Small intestine (tissue), 7 donors: ENCODE measurements at regions not wholly inside any gene's neighbourhood (a gene's known extent, or its start where the extent isn't known, plus 50 kb on each side); places are given as distances from the start of the nearest gene placed in this dataset.

ENCODE experiments used
- DNase-seq, 2 donors: peaks; one replicate each; pipeline versions ENCODE4 v3.0.0 to v3.0.0-alpha.2; 2013
- FAIRE-seq: peaks from 2 replicates; lab custom pipeline; 2012; peaks lifted over from hg19 to GRCh38; lab: Jason Lieb, UNC
- H3K27ac ChIP-seq, 3 donors: one replicate each; pipeline ENCODE4 v1.5.1; 2013; ENCODE audit warnings: low read length in 2 of 3, mild to moderate bottlenecking in 2 of 3, control low read depth in 1 of 3, inconsistent platforms in 1 of 3, low read depth in 1 of 3, moderate library complexity in 1 of 3
- H3K27me3 ChIP-seq, 3 donors: one replicate each; pipeline ENCODE4 v1.6.1; 2013; ENCODE audit warnings: low read length in 3 of 3, inconsistent platforms in 1 of 3; ENCODE audit not compliant: control insufficient read depth in 3 of 3, insufficient read depth in 3 of 3
- H3K36me3 ChIP-seq, 3 donors: one replicate each; pipeline ENCODE4 v1.6.1; 2013; ENCODE audit warnings: low read length in 3 of 3, inconsistent platforms in 1 of 3, low read depth in 1 of 3, mild to moderate bottlenecking in 1 of 3, moderate library complexity in 1 of 3; ENCODE audit not compliant: control insufficient read depth in 3 of 3, insufficient read depth in 2 of 3
- H3K4me1 ChIP-seq, 3 donors: one replicate each; pipeline ENCODE4 v1.6.1; 2013; ENCODE audit warnings: low read length in 2 of 3, inconsistent platforms in 1 of 3, low read depth in 1 of 3, mild to moderate bottlenecking in 1 of 3, moderate library complexity in 1 of 3; ENCODE audit not compliant: control insufficient read depth in 3 of 3, insufficient read depth in 2 of 3
- H3K4me3 ChIP-seq, 3 donors: one replicate each; pipeline ENCODE4 v1.5.1; 2013; ENCODE audit warnings: low read length in 3 of 3, control low read depth in 1 of 3, inconsistent platforms in 1 of 3, low read depth in 1 of 3, mild to moderate bottlenecking in 1 of 3, moderate library complexity in 1 of 3
- H3K9me3 ChIP-seq, 2 donors: one replicate each; pipeline ENCODE4 v1.6.1; 2013; ENCODE audit warnings: low read depth in 1 of 2, low read length in 1 of 2; ENCODE audit not compliant: control insufficient read depth in 2 of 2, insufficient read depth in 1 of 2
- WGBS, 3 donors: extraction: QIAGEN DNeasy Blood & Tissue Kit; methylation state at CpG; one replicate each; pipeline ENCODE4 v1.1.7; 2013; 5-methylcytosine and 5-hydroxymethylcytosine counted together
- donor health status: healthy with polysubstance abuse.
- donor health status: control.
- donor health status: control.
- donor health status: Bipolar disorder and iron deficiency.
- donor health status: healthy.

- no peak overlapping the region for H3K4me3 ChIP-seq
- no peak for FAIRE-seq
- H3K4me1 ChIP-seq = peaks cover 0 to 6% (median 0%) of the 10 kb centered on the region in 3 donors
- 79 to 95% (median 86%) methylated on average over 4 of the region's 4 CpGs for WGBS, 3 donors
- no peaks in the 10 kb centered on the region for H3K9me3 ChIP-seq
- no peaks in the 10 kb centered on the region for H3K36me3 ChIP-seq
- no peaks in the 10 kb centered on the region for H3K27me3 ChIP-seq
- peak overlapping the region in 1 of 3 donors; percentile 24 for H3K27ac ChIP-seq
- no peak for DNase-seq
Measured at GRCh38 chr5:67289763-67290521, 93.3 kb upstream of the CD180 start.

GRCh38 chr5:67287510-67288268 is 91.1 kb upstream of the CD180 start:
- WGBS, 3 donors = 68 to 76% (median 71%) methylated on average over 3 of the region's 3 CpGs
- Histone ChIP-seq H3K9me3 (no peaks in the 10 kb centered on the region), H3K27ac (no peak overlapping the region), H3K27me3 (no peaks in the 10 kb centered on the region), H3K36me3 (no peaks in the 10 kb centered on the region), H3K4me3 (no peak overlapping the region), H3K4me1 (peaks cover 0 to 13% (median 3%) of the 10 kb centered on the region in 3 donors)
- no peak for DNase-seq
- no peak for FAIRE-seq

GRCh38 chr5:67286006-67286405 is 89.4 kb upstream of the CD180 start:
- FAIRE-seq = no peak

GRCh38 chr5:67283988-67284487 is 87.4 kb upstream of the CD180 start:
- FAIRE-seq (no peak), DNase-seq (peak; percentile 30 to 86)
- H3K36me3 ChIP-seq = no peaks in the 10 kb centered on the region
- H3K9me3 ChIP-seq = peaks cover 0 to 8% of the 10 kb centered on the region in 2 donors
- H3K4me3 ChIP-seq = no peak overlapping the region
- peak overlapping the region in 2 of 3 donors; percentile 11 to 47 for H3K27ac ChIP-seq
- 32 to 67% (median 46%) methylated on average over 4 of the region's 4 CpGs for WGBS, 3 donors
- H3K4me1 ChIP-seq = peaks cover 0 to 13% (median 3%) of the 10 kb centered on the region in 3 donors
- no peaks in the 10 kb centered on the region for H3K27me3 ChIP-seq

More at GRCh38 chr5:67286006-67286405, 89.4 kb upstream of the CD180 start:
- 72 to 80% (median 77%) methylated on average over 4 of the region's 4 CpGs for WGBS, 3 donors
- Histone ChIP-seq H3K36me3 (no peaks in the 10 kb centered on the region), H3K4me1 (peaks cover 0 to 13% (median 3%) of the 10 kb centered on the region in 3 donors), H3K27me3 (no peaks in the 10 kb centered on the region), H3K9me3 (no peaks in the 10 kb centered on the region), H3K4me3 (no peak overlapping the region), H3K27ac (no peak overlapping the region)
- DNase-seq = no peak

GRCh38 chr5:67283275-67283987 is 86.8 kb upstream of the CD180 start:
- Histone ChIP-seq H3K27ac (peak overlapping the region in 2 of 3 donors; percentile 11 to 47), H3K4me3 (no peak overlapping the region), H3K4me1 (peaks cover 0 to 13% (median 3%) of the 10 kb centered on the region in 3 donors), H3K9me3 (peaks cover 0 to 14% of the 10 kb centered on the region in 2 donors), H3K36me3 (no peaks in the 10 kb centered on the region), H3K27me3 (no peaks in the 10 kb centered on the region)
- FAIRE-seq = no peak
- DNase-seq = peak in 1 of 2 donors; percentile 74
- WGBS, 3 donors = 69 to 80% (median 80%) methylated on average over 7 of the region's 7 CpGs

GRCh38 chr5:67281874-67282273 is 85.3 kb upstream of the CD180 start:
- peaks cover 0 to 18% of the 10 kb centered on the region in 2 donors for H3K9me3 ChIP-seq
- no peak overlapping the region for H3K4me3 ChIP-seq
- H3K27me3 ChIP-seq = no peaks in the 10 kb centered on the region
- H3K36me3 ChIP-seq = no peaks in the 10 kb centered on the region
- no peak for DNase-seq
- WGBS, 3 donors = 79 to 94% (median 81%) methylated on average over 2 of the region's 2 CpGs
- no peak for FAIRE-seq
- peaks cover 0 to 7% (median 3%) of the 10 kb centered on the region in 3 donors for H3K4me1 ChIP-seq
- H3K27ac ChIP-seq = no peak overlapping the region

- H3K9me3 ChIP-seq = peaks cover 0 to 14% of the 10 kb centered on the region in 2 donors
- no peaks in the 10 kb centered on the region for H3K36me3 ChIP-seq
- H3K27me3 ChIP-seq = no peaks in the 10 kb centered on the region
- 89 to 91% (median 89%) methylated on average over 9 of the region's 9 CpGs for WGBS, 3 donors
- FAIRE-seq (no peak), DNase-seq (no peak)
- no peak overlapping the region for H3K27ac ChIP-seq
- H3K4me3 ChIP-seq = no peak overlapping the region
- H3K4me1 ChIP-seq = peaks cover 2 to 10% (median 8%) of the 10 kb centered on the region in 3 donors
Measured at GRCh38 chr5:67273689-67274356, 77.2 kb upstream of the CD180 start.
